ENCODE measurements at regions not wholly inside any gene's neighbourhood (a gene's known extent, or its start where the extent isn't known, plus 50 kb on each side); places are given as distances from the start of the nearest gene placed in this dataset.

DNA sequence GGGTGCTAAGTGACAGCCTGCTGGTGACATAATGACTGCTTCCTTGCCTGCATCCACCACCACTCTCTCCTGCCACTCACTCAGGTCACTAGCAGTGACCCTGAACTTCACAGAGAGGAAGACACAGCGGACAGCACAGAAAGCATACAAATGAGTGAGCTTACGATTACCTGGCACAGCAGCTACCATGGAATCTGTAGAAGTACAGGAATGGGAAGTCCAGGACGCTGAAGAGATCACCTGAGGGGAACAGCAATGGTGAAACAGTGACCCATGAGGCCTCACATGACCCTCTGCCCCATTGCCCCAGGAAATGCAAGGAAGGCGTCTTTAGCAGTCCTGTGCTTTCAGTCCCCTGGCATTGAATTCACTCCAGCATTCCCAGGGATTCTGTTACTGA, 96.7 kb upstream of the RIOK3 start:
- H3K27ac ChIP-seq = peak overlapping the region; percentile 1 to 89 (median 72)
- WGBS, 2 donors = 61 to 79% methylated on average over 4 of the region's 4 CpGs

DNA sequence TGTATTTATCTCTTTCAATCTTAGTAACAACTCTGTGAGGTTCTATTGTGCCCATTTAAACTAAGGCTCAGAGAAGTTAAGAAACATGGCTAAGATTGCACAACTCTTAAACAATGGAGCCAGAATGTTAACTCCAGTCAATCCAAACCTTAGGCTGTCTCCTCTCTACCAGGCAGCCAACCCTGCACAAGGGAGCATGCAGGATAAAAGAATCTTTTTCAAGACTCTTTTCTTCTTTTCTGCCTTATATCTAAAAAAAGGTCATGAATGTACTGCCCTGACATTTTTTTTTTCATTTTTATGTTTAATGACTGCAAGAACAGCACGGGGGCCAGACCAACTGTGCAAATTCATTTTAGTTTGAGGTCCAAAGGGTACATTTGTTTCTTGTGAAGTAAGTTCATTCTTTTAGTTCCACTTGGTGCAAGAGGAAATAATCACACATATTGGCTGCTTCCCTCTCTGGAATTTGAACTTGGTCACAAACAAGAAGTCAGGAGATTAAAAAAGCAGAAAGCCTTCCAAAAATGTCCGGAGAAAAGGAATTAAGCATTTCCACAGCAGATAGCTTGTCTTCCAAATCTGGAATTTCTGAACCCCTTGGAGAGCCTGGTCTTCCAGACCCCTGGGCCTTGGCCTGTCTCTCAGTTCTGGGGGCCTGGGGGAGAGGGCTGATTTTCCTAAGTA, 96.0 kb upstream of the RIOK3 start:
- no peak for DNase-seq (ENCODE audit: low spot score in 2 of 2)
- TF ChIP-seq, protein P1, sequence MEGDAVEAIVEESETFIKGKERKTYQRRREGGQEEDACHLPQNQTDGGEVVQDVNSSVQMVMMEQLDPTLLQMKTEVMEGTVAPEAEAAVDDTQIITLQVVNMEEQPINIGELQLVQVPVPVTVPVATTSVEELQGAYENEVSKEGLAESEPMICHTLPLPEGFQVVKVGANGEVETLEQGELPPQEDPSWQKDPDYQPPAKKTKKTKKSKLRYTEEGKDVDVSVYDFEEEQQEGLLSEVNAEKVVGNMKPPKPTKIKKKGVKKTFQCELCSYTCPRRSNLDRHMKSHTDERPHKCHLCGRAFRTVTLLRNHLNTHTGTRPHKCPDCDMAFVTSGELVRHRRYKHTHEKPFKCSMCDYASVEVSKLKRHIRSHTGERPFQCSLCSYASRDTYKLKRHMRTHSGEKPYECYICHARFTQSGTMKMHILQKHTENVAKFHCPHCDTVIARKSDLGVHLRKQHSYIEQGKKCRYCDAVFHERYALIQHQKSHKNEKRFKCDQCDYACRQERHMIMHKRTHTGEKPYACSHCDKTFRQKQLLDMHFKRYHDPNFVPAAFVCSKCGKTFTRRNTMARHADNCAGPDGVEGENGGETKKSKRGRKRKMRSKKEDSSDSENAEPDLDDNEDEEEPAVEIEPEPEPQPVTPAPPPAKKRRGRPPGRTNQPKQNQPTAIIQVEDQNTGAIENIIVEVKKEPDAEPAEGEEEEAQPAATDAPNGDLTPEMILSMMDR (IDR thresholded peaks at IDR 0.05) = no peak
- TF ChIP-seq EP300 (IDR thresholded peaks at IDR 0.05) = peak in 1 of 2 donors; percentile 60
- 13% methylated on average over 2 of the region's 2 CpGs for WGBS, 2 donors
- H3K36me3 ChIP-seq = peaks cover 0 to under 1% (median 0%) of the 10 kb centered on the region in 3 donors
- H3K9me3 ChIP-seq = no peaks in the 10 kb centered on the region
- H3K4me1 ChIP-seq = peaks cover 0 to 50% (median 31%) of the 10 kb centered on the region in 4 donors
- no peak overlapping the region for H3K4me3 ChIP-seq
- peak overlapping the region; percentile 7 to 89 (median 76) for H3K27ac ChIP-seq
- no peaks in the 10 kb centered on the region for H3K27me3 ChIP-seq

More for the DNA sequence above, 96.7 kb upstream of the RIOK3 start:
- Histone ChIP-seq H3K27me3 (no peaks in the 10 kb centered on the region), H3K36me3 (peaks cover 0 to 6% (median 0%) of the 10 kb centered on the region in 3 donors), H3K4me3 (no peak overlapping the region), H3K9me3 (no peaks in the 10 kb centered on the region), H3K4me1 (peaks cover 0 to 50% (median 31%) of the 10 kb centered on the region in 4 donors)
- no peak for DNase-seq (ENCODE audit: low spot score in 2 of 2)
- no peak for TF ChIP-seq POLR2A (IDR thresholded peaks at IDR 0.05)
- no peak for TF ChIP-seq EP300 (IDR thresholded peaks at IDR 0.05)
- TF ChIP-seq, protein P1 (IDR thresholded peaks at IDR 0.05) = no peak

DNA sequence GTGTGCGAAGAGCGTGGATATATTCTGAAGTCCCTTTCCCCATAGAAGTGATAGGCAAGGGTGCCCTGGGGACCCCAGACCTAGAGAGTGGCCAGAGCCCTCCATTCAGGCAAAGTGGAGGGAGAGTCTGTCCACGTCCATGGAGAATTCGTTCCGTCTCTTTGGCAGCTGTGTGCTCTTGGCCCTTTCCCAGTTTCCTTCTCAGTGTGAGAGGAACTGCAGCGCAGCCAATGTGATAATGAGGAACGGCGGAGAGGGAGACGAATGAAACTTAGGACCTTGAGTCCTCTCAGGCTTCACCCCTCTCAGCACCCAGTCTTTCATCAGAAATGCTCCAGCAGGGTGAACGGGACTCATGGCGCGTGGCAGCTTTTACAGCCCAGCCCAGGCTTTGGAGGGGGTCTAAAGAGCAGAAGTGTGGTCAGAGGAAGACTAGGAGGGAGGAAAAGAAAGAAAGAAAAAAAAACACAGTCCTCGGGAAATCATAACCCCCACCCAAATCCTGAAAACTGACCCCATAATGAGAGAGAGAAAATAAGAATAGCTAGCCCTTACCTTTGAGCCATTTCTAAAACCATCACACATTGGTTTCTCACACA, 95.0 kb upstream of the RIOK3 start:
- Histone ChIP-seq H3K27me3 (no peaks in the 10 kb centered on the region), H3K4me3 (peak overlapping the region in 2 of 4 donors; percentile 6 to 27), H3K4me1 (peaks cover 0 to 50% (median 31%) of the 10 kb centered on the region in 4 donors), H3K36me3 (no peaks in the 10 kb centered on the region), H3K9me3 (no peaks in the 10 kb centered on the region), H3K27ac (peak overlapping the region in 3 of 4 donors; percentile 67 to 89 (median 84))
- peak in 1 of 2 donors; percentile 46 for TF ChIP-seq EP300 (IDR thresholded peaks at IDR 0.05)
- no peak for TF ChIP-seq POLR2A (IDR thresholded peaks at IDR 0.05)
- DNase-seq (ENCODE audit: low spot score in 2 of 2) = peak; percentile 41 to 69
- 15 to 17% methylated on average over 13 of the region's 13 CpGs for WGBS, 2 donors

DNA sequence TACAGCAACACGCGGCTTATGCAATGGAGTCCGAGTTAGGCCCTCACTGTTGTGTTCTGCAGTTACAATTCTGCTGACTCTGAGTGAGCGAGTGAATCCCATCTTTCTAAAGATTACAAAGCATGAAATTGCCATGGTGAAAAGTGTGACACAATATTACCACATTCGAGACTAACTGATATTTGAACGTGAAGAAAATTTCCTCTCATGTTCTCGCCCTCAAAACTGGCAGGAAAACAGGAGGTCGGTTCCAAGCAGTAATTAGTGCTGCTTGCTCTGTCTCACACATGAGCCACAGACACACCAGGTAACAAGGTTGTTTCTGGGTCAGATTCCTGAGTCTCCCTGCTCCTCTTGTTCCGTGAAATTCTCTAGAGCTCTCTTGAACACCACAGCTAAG, 93.7 kb upstream of the RIOK3 start:
- TF ChIP-seq, protein P1 (IDR thresholded peaks at IDR 0.05) = no peak
- no peak for TF ChIP-seq EP300 (IDR thresholded peaks at IDR 0.05)
- no peak for TF ChIP-seq POLR2A (IDR thresholded peaks at IDR 0.05)
- H3K9me3 ChIP-seq = no peaks in the 10 kb centered on the region
- no peak for DNase-seq (ENCODE audit: low spot score in 2 of 2)
- H3K36me3 ChIP-seq = no peaks in the 10 kb centered on the region
- H3K4me3 ChIP-seq = no peak overlapping the region
- no peaks in the 10 kb centered on the region for H3K27me3 ChIP-seq
- H3K4me1 ChIP-seq = peaks cover 0 to 49% (median 31%) of the 10 kb centered on the region in 4 donors
- 89 to 90% methylated on average over 9 of the region's 9 CpGs for WGBS, 2 donors
- H3K27ac ChIP-seq = no peak overlapping the region

DNA sequence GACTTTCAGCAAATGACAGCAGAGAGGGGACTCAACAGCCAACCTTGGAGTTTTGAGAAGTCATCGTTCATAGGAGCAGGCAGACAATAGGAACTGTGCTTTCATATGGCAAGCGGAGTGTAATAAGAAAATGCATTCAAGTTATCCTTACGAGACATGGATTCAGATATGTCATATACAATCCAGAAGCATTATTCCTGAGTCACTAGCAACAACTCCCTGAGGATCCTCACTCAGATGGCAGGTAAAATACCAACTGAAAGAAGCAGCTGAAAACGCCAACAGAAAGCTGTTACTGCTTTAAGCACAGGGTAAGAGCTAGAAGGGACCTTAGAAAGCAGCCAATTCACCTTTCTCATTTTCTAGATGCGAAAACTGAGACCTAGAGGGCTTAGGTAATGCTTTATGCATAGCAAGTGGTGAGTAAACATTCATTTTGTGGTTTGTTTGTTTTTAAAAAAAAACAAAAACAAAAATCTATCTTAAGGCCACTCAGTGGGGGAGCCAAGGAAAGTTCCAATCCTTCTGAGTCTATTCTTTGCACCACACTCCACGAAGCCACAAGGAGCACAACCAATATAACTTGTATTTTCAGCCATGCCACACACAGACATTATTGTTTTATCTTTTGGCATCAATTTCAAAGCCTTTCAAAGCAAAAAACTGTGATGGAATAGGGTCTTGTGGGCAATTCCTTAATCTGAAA, 89.1 kb upstream of the RIOK3 start:
- DNase-seq (ENCODE audit: low spot score in 2 of 2) = no peak
- Histone ChIP-seq H3K4me3 (no peak overlapping the region), H3K4me1 (peaks cover 0 to 28% (median 2%) of the 10 kb centered on the region in 4 donors), H3K27me3 (no peaks in the 10 kb centered on the region), H3K27ac (peak overlapping the region in 1 of 4 donors; percentile 7), H3K36me3 (no peaks in the 10 kb centered on the region), H3K9me3 (no peaks in the 10 kb centered on the region)
- whole genome bisulfite sequencing, 2 donors = 87 to 88% methylated on average over 6 of the region's 6 CpGs
- TF ChIP-seq, protein P1 (IDR thresholded peaks at IDR 0.05) = no peak

Data from tibial nerve (tissue), 4 donors.